K562 (cell line): ENCODE measurements at regions not wholly inside any gene's neighbourhood (a gene's known extent, or its start where the extent isn't known, plus 50 kb on each side); places are given as distances from the start of the nearest gene placed in this dataset.

ENCODE experiments used
- ARID1B ChIP-seq: fragments of 450-650 bp; IDR thresholded peaks from 2 replicates; pipeline ENCODE4 v1.6.1; 2016; ENCODE audit warnings: antibody characterized with exemption, mild to moderate bottlenecking, inconsistent platforms
- CEBPG ChIP-seq, 3 experiments: fragments of 200-800 bp in 1 of 3; sonication (Bioruptor generic) in 1 of 3; sonication (generic) in 1 of 3; formaldehyde crosslinking in 1 of 3; IDR thresholded peaks in 2 of 3; conservative IDR thresholded peaks in 1 of 3; 2 replicates each; pipeline versions ENCODE4 v1.6.1 to v1.8.0; 2016 to 2022; ENCODE audit warnings: missing compliant biosample characterization in 2 of 3, missing genetic modification characterization in 2 of 3, mild to moderate bottlenecking in 1 of 3, missing genetic modification reagents in 1 of 3
- FOXA3 ChIP-seq, 2 experiments: fragments of 450-650 bp in 1 of 2; sonication (generic) in 1 of 2; formaldehyde crosslinking; IDR thresholded peaks in 1 of 2; conservative IDR thresholded peaks in 1 of 2; 2 replicates each; pipeline versions ENCODE4 v1.4.0 to v1.8.0; 2020 to 2022; ENCODE audit warnings: mild to moderate bottlenecking in 2 of 2, missing genetic modification reagents in 1 of 2
- FOXK1 ChIP-seq: sonication (generic); formaldehyde crosslinking; IDR thresholded peaks from 2 replicates; pipeline ENCODE4 v1.8.0; 2022; ENCODE audit warnings: missing genetic modification reagents, mild to moderate bottlenecking, borderline replicate concordance
- FOXM1 ChIP-seq, 2 experiments: fragments of 450-650 bp in 1 of 2; sonication (generic) in 1 of 2; formaldehyde crosslinking in 1 of 2; IDR thresholded peaks; 2 replicates each; pipeline versions ENCODE4 v1.6.1 to v1.9.0; 2017 to 2022; ENCODE audit warnings: low read depth in 2 of 2, mild to moderate bottlenecking in 2 of 2, missing genetic modification reagents in 1 of 2, moderate library complexity in 1 of 2
- HINFP ChIP-seq: fragments of 450-650 bp; conservative IDR thresholded peaks from 2 replicates; pipeline ENCODE4 v1.6.1; 2016; ENCODE audit warnings: missing genetic modification characterization, low read depth, mild to moderate bottlenecking, control low read depth, missing compliant biosample characterization
- HIVEP1 ChIP-seq: fragments of 250-450 bp; sonication (Bioruptor Pico); IDR thresholded peaks from 2 replicates; pipeline ENCODE4 v1.4.0; 2020; ENCODE audit warnings: mild to moderate bottlenecking
- KLF13 ChIP-seq: fragments of 450-650 bp; IDR thresholded peaks from 2 replicates; pipeline ENCODE4 v1.6.1; 2016; ENCODE audit warnings: missing genetic modification characterization, low read depth, mild to moderate bottlenecking, missing compliant biosample characterization, moderate library complexity, borderline replicate concordance
- MLX ChIP-seq, 2 experiments: fragments of 450-650 bp in 1 of 2; sonication (generic) in 1 of 2; formaldehyde crosslinking; conservative IDR thresholded peaks; 2 replicates each; pipeline versions ENCODE4 v1.4.0 to v1.8.1; 2020 to 2022; ENCODE audit warnings: mild to moderate bottlenecking in 1 of 2, missing genetic modification reagents in 1 of 2
- NFIC ChIP-seq: fragments of 450-650 bp; IDR thresholded peaks from 2 replicates; pipeline ENCODE4 v1.6.1; 2017; ENCODE audit warnings: mild to moderate bottlenecking, inconsistent platforms
- RAD51 ChIP-seq: fragments of 450-650 bp; IDR thresholded peaks from 2 replicates; pipeline ENCODE4 v1.7.1; 2016; ENCODE audit warnings: low read depth, mild to moderate bottlenecking, borderline replicate concordance
- SNIP1 ChIP-seq: fragments of 450-650 bp; IDR thresholded peaks from 2 replicates; pipeline ENCODE4 v1.7.1; 2017; ENCODE audit warnings: low read depth, mild to moderate bottlenecking
- USF1 ChIP-seq: sonication (generic); formaldehyde crosslinking; IDR thresholded peaks from 2 replicates; pipeline ENCODE4 v1.9.0; 2022; ENCODE audit warnings: mild to moderate bottlenecking, missing genetic modification reagents
- ZBTB49 ChIP-seq: sonication (generic); formaldehyde crosslinking; IDR thresholded peaks from 2 replicates; pipeline ENCODE4 v1.8.0; 2022; ENCODE audit warnings: missing genetic modification reagents, mild to moderate bottlenecking, borderline replicate concordance
- ZNF121 ChIP-seq: sonication (generic); formaldehyde crosslinking; conservative IDR thresholded peaks from 2 replicates; pipeline ENCODE4 v1.8.0; 2022; ENCODE audit warnings: missing genetic modification reagents
- ZNF3 ChIP-seq: fragments of 250-450 bp; sonication (Bioruptor Pico); IDR thresholded peaks from 2 replicates; pipeline ENCODE4 v1.5.0; 2021; ENCODE audit warnings: mild to moderate bottlenecking, moderate library complexity
- ZNF316 ChIP-seq: fragments of 450-650 bp; IDR thresholded peaks from 2 replicates; pipeline ENCODE4 v1.6.1; 2016
- ZNF324 ChIP-seq: fragments of 250-450 bp; sonication (Bioruptor Pico); IDR thresholded peaks from 2 replicates; pipeline ENCODE4 v1.4.0; 2020; ENCODE audit warnings: mild to moderate bottlenecking
- ZNF449 ChIP-seq: fragments of 250-450 bp; sonication (Bioruptor Pico); IDR thresholded peaks from 2 replicates; pipeline ENCODE4 v1.8.0; 2022; ENCODE audit warnings: moderate library complexity, mild to moderate bottlenecking, inconsistent platforms
- ZNF668 ChIP-seq: fragments of 250-450 bp; sonication (Bioruptor Pico); IDR thresholded peaks from 2 replicates; pipeline ENCODE4 v1.8.0; 2022; ENCODE audit warnings: mild to moderate bottlenecking, inconsistent platforms

GRCh38 chr16:85460252-85461021 is 152.7 kb upstream of the GSE1 start (continued):
- TF ChIP-seq ZNF121 (CRISPR knock-in tag) = no peak
- TF ChIP-seq KLF13 (tag) = no peak
- no peak for TF ChIP-seq RAD51
- no peak for TF ChIP-seq MLX (CRISPR knock-in tag; conservative IDR thresholded peaks at IDR 0.05)
- no peak for TF ChIP-seq FOXM1 (IDR thresholded peaks at IDR 0.05; ENCODE audit: low read depth)
- no peak for TF ChIP-seq FOXM1 (CRISPR knock-in tag; IDR thresholded peaks at IDR 0.05; ENCODE audit: low read depth)
- TF ChIP-seq ZNF316 = no peak
- no peak for TF ChIP-seq FOXK1
- no peak for TF ChIP-seq HINFP (tag)
- no peak for TF ChIP-seq ZNF668 (CRISPR knock-in tag)
- no peak for TF ChIP-seq ZNF3 (CRISPR knock-in tag)
- TF ChIP-seq ZNF449 (CRISPR knock-in tag) = no peak
- no peak for TF ChIP-seq ZNF324 (CRISPR knock-in tag)
- TF ChIP-seq SNIP1 = no peak
- no peak for TF ChIP-seq USF1 (CRISPR knock-in tag)
- no peak for TF ChIP-seq HIVEP1 (CRISPR knock-in tag)
- TF ChIP-seq ARID1B = no peak
- no peak for TF ChIP-seq NFIC
- no peak for TF ChIP-seq CEBPG (CRISPR knock-in tag; IDR thresholded peaks at IDR 0.05)
- no peak for TF ChIP-seq CEBPG (tag; conservative IDR thresholded peaks at IDR 0.05 in 1 of 2, IDR thresholded peaks at IDR 0.05 in 1 of 2)
- no peak for TF ChIP-seq ZBTB49
- 0 out of 4 replicates have a peak, but pooled peaks of 1 of the 2 experiments have one; percentile 7 for TF ChIP-seq FOXA3 (CRISPR knock-in tag; conservative IDR thresholded peaks at IDR 0.05 in 1 of 2, IDR thresholded peaks at IDR 0.05 in 1 of 2)
